ENCODE measurements at regions not wholly inside any gene's neighbourhood (a gene's known extent, or its start where the extent isn't known, plus 50 kb on each side); places are given as distances from the start of the nearest gene placed in this dataset.

- H3K9ac ChIP-seq (ENCODE audit: insufficient read length), result no peak overlapping the region
Observed at GRCh38 chr5:123696921-123697341, 185.0 kb downstream of the CSNK1G3 start.

GRCh38 chr5:123690821-123691220 lies 178.8 kb downstream of the CSNK1G3 start:
- no peak overlapping the region for H3K27ac ChIP-seq
- H3K9me3 ChIP-seq (ENCODE audit: low read depth, low read length), result no peaks in the 10 kb centered on the region
- H3K9ac ChIP-seq (ENCODE audit: insufficient read length), result no peak overlapping the region
- DNase-seq (ENCODE audit: low read depth, low spot score), result no peak
- no peaks in the 10 kb centered on the region for H3K36me3 ChIP-seq (ENCODE audit: insufficient read depth, low read length)
- H3K4me3 ChIP-seq, result no peak overlapping the region
- no peak for TF ChIP-seq POLR2AphosphoS5 (IDR thresholded peaks at IDR 0.05; ENCODE audit: borderline replicate concordance, low read depth, low read length)
- no peak for TF ChIP-seq FOXP2 (optimal IDR thresholded peaks at IDR 0.05; ENCODE audit: control extremely low read depth, extremely low read length, insufficient read depth)
- no peak for TF ChIP-seq EZH2 (IDR thresholded peaks at IDR 0.05)

More at GRCh38 chr5:123696921-123697341, 185.0 kb downstream of the CSNK1G3 start:
- no peak for TF ChIP-seq FOXP2 (optimal IDR thresholded peaks at IDR 0.05; ENCODE audit: control extremely low read depth, extremely low read length, insufficient read depth)
- no peak for TF ChIP-seq POLR2AphosphoS5 (IDR thresholded peaks at IDR 0.05; ENCODE audit: borderline replicate concordance, low read depth, low read length)
- no peak for TF ChIP-seq EZH2 (IDR thresholded peaks at IDR 0.05)
- no peaks in the 10 kb centered on the region for H3K36me3 ChIP-seq (ENCODE audit: insufficient read depth, low read length)
- no peaks in the 10 kb centered on the region for H3K9me3 ChIP-seq (ENCODE audit: low read depth, low read length)
- H3K4me3 ChIP-seq, result no peak overlapping the region
- H3K27ac ChIP-seq, result no peak overlapping the region
- no peak for DNase-seq (ENCODE audit: low read depth, low spot score)

GRCh38 chr5:123681061-123681460 lies 169.1 kb downstream of the CSNK1G3 start:
- DNase-seq (ENCODE audit: low read depth, low spot score), result no peak
- H3K9ac ChIP-seq (ENCODE audit: insufficient read length), result no peak overlapping the region
- H3K4me3 ChIP-seq, result no peak overlapping the region
- H3K36me3 ChIP-seq (ENCODE audit: insufficient read depth, low read length), result no peaks in the 10 kb centered on the region
- H3K9me3 ChIP-seq (ENCODE audit: low read depth, low read length), result no peaks in the 10 kb centered on the region
- H3K27ac ChIP-seq, result no peak overlapping the region
- TF ChIP-seq FOXP2 (optimal IDR thresholded peaks at IDR 0.05; ENCODE audit: control extremely low read depth, extremely low read length, insufficient read depth) (no peak), POLR2AphosphoS5 (IDR thresholded peaks at IDR 0.05; ENCODE audit: borderline replicate concordance, low read depth, low read length) (no peak), EZH2 (IDR thresholded peaks at IDR 0.05) (no peak)

- no peaks in the 10 kb centered on the region for H3K36me3 ChIP-seq (ENCODE audit: insufficient read depth, low read length)
- no peak for TF ChIP-seq FOXP2 (optimal IDR thresholded peaks at IDR 0.05; ENCODE audit: control extremely low read depth, extremely low read length, insufficient read depth)
- TF ChIP-seq POLR2AphosphoS5 (IDR thresholded peaks at IDR 0.05; ENCODE audit: borderline replicate concordance, low read depth, low read length), result no peak
- TF ChIP-seq EZH2 (IDR thresholded peaks at IDR 0.05), result no peak
- no peak overlapping the region for H3K27ac ChIP-seq
- H3K4me3 ChIP-seq, result no peak overlapping the region
- DNase-seq (ENCODE audit: low read depth, low spot score), result no peak
- no peak overlapping the region for H3K9ac ChIP-seq (ENCODE audit: insufficient read length)
- no peaks in the 10 kb centered on the region for H3K9me3 ChIP-seq (ENCODE audit: low read depth, low read length)
Observed at GRCh38 chr5:123673107-123673506, 161.1 kb downstream of the CSNK1G3 start.

GRCh38 chr5:123671711-123672456 lies 159.9 kb downstream of the CSNK1G3 start:
- Histone ChIP-seq H3K4me3 (no peak overlapping the region), H3K9me3 (ENCODE audit: low read depth, low read length) (no peaks in the 10 kb centered on the region), H3K27ac (no peak overlapping the region), H3K9ac (ENCODE audit: insufficient read length) (no peak overlapping the region), H3K36me3 (ENCODE audit: insufficient read depth, low read length) (no peaks in the 10 kb centered on the region)
- TF ChIP-seq EZH2 (IDR thresholded peaks at IDR 0.05) (no peak), POLR2AphosphoS5 (IDR thresholded peaks at IDR 0.05; ENCODE audit: borderline replicate concordance, low read depth, low read length) (no peak), FOXP2 (optimal IDR thresholded peaks at IDR 0.05; ENCODE audit: control extremely low read depth, extremely low read length, insufficient read depth) (no peak)
- no peak for DNase-seq (ENCODE audit: low read depth, low spot score)

GRCh38 chr5:123671042-123671441 lies 159.1 kb downstream of the CSNK1G3 start:
- no peak overlapping the region for H3K27ac ChIP-seq
- no peak overlapping the region for H3K9ac ChIP-seq (ENCODE audit: insufficient read length)
- no peak overlapping the region for H3K4me3 ChIP-seq
- no peaks in the 10 kb centered on the region for H3K9me3 ChIP-seq (ENCODE audit: low read depth, low read length)
- no peaks in the 10 kb centered on the region for H3K36me3 ChIP-seq (ENCODE audit: insufficient read depth, low read length)
- DNase-seq (ENCODE audit: low read depth, low spot score), result peak; percentile 5
- no peak for TF ChIP-seq FOXP2 (optimal IDR thresholded peaks at IDR 0.05; ENCODE audit: control extremely low read depth, extremely low read length, insufficient read depth)
- no peak for TF ChIP-seq EZH2 (IDR thresholded peaks at IDR 0.05)
- no peak for TF ChIP-seq POLR2AphosphoS5 (IDR thresholded peaks at IDR 0.05; ENCODE audit: borderline replicate concordance, low read depth, low read length)
